Brain microvascular endothelial cell (primary cell): ENCODE measurements at regions not wholly inside any gene's neighbourhood (a gene's known extent, or its start where the extent isn't known, plus 50 kb on each side); places are given as distances from the start of the nearest gene placed in this dataset.
"Not testable (repeated sequence)": the region's sequence is repeated elsewhere in the genome, so short reads cannot be mapped to it uniquely, and the experiment has no call there.

Experiments
- DNase-seq: peaks from one replicate; pipeline ENCODE4 v3.0.0-alpha.2; 2020
- H3K27ac ChIP-seq: fragments of 250-450 bp; sonication (Bioruptor Pico); 2 replicates; pipeline ENCODE4 v1.5.1; 2020; ENCODE audit warnings: mild to moderate bottlenecking, moderate library complexity
- H3K27me3 ChIP-seq: fragments of 250-450 bp; sonication (Bioruptor Pico); replicated peaks from 2 replicates; pipeline ENCODE4 v1.5.1; 2020; ENCODE audit warnings: mild to moderate bottlenecking
- H3K36me3 ChIP-seq: fragments of 250-450 bp; sonication (Bioruptor Pico); replicated peaks from 2 replicates; pipeline ENCODE4 v1.5.1; 2020; ENCODE audit warnings: mild to moderate bottlenecking
- H3K4me3 ChIP-seq: 2 replicates; pipeline ENCODE4 v1.5.1; 2011; ENCODE audit warnings: low read depth, mild to moderate bottlenecking, control low read depth, low read length, moderate library complexity
- in situ Hi-C: cut with HindIII; loops from 2 replicates; pipeline ENCODE4 v1.10.0; 2017; ENCODE audit warnings: low sequenced_read_pairs, low pct_ligation_motif_present
- TF ChIP-seq, protein P1 (sequence below): IDR thresholded peaks from 2 replicates; pipeline ENCODE4 v1.5.1; 2011; ENCODE audit warnings: low read depth, mild to moderate bottlenecking, moderate library complexity, low read length, control low read depth, inconsistent platforms; ENCODE audit errors: missing control alignments

DNA sequence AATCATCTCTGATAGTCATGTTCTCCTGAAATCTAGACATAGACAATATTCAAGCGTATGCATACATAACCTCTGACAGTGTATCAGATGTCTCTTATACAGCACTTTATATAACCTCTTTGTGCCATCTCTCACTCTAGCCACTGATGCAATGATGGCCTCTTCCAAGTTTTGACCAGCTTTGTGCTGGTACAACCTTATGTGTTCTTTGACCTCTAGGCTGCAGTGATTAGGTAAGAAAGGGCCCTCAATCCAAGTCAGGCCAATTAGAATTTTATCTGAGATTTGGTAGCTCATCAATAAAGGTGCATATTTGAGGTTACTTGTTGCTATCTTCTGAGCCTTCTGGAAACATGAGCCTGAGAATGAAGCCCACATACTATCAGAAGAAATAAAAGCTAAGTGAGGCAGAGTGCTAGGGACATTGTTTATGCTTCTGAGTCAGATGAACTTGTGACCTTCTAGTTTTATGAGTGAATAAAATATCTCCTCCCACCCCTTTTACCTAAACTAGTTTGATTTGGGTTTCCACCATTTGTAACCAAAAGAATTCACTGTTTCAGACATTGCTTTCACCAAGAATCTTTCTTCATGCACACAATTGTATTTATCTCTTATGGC, 283.2 kb upstream of the SUCLG2 start:
- no peak overlapping the region for H3K27ac ChIP-seq
- TF ChIP-seq, protein P1, sequence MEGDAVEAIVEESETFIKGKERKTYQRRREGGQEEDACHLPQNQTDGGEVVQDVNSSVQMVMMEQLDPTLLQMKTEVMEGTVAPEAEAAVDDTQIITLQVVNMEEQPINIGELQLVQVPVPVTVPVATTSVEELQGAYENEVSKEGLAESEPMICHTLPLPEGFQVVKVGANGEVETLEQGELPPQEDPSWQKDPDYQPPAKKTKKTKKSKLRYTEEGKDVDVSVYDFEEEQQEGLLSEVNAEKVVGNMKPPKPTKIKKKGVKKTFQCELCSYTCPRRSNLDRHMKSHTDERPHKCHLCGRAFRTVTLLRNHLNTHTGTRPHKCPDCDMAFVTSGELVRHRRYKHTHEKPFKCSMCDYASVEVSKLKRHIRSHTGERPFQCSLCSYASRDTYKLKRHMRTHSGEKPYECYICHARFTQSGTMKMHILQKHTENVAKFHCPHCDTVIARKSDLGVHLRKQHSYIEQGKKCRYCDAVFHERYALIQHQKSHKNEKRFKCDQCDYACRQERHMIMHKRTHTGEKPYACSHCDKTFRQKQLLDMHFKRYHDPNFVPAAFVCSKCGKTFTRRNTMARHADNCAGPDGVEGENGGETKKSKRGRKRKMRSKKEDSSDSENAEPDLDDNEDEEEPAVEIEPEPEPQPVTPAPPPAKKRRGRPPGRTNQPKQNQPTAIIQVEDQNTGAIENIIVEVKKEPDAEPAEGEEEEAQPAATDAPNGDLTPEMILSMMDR: no peak
- H3K27me3 ChIP-seq: no peaks in the 10 kb centered on the region
- no peak for DNase-seq
- H3K36me3 ChIP-seq: no peaks in the 10 kb centered on the region
- in situ Hi-C loops: no loop called here
- H3K4me3 ChIP-seq: no peak overlapping the region

DNA sequence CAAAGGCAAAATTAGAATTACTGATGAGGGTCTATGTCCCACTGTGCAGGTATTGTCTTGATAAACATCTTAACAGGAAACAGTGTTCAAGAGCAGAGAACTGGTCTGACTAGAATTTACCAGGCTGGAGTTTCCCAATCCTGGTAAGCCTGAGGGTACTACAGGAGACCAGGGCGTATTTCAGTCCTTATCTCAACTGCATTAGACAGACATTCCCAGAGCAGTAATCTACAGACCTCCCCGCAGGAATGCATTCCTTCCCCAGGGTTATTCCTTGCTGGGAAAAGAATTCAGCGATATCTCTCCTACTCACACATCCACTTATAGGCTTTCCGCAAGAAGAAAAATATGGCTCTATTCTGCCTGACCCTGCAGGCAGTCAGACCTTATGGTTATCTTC, 276.0 kb upstream of the SUCLG2 start:
- H3K36me3 ChIP-seq, H3K4me3 ChIP-seq, H3K27ac ChIP-seq, DNase-seq, H3K27me3 ChIP-seq, in situ Hi-C loops: not testable (repeated sequence)

DNA sequence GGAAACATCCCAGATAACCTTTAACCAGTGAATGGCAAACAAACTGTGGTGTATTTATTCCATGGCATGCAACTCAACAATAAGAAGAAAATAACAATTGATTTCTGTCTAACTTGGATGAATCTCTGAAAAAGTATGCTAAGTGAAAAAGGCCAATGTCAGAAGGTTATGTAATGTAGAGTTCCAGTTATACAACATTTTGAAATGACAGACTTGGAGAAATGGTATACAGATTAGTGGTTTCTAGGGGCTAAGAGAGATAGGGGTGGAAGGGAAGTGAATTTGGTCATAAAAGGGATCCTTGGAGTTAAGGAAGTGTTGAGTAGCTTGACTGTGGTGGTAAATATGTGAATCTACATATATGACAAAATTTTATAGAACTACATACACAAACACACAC, 269.4 kb upstream of the SUCLG2 start:
- H3K27ac ChIP-seq: no peak overlapping the region
- no peaks in the 10 kb centered on the region for H3K36me3 ChIP-seq
- no peak for DNase-seq
- in situ Hi-C loops: no loop called here
- H3K4me3 ChIP-seq: no peak overlapping the region
- no peaks in the 10 kb centered on the region for H3K27me3 ChIP-seq
- TF ChIP-seq, protein P1: no peak

DNA sequence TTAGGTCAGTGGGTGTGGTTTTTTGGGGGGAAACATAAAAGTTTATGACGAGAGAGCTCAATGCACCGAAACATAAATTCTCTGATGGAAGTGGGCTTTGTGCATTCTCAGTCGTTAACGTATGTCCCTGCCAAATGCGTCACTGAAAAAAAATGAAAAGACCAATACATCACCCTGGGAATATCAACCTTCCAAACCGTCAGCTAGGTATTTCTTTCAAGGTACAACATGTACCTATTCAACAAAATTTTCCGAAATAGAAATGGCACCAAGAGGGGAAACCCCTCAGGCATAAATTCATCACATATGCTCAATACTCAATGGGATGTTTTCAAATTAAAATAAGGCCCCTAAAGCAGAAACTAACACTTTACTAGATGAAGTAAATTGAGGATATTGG, 266.6 kb upstream of the SUCLG2 start:
- Histone ChIP-seq H3K4me3 (no peak overlapping the region), H3K36me3 (no peaks in the 10 kb centered on the region), H3K27ac (no peak overlapping the region), H3K27me3 (no peaks in the 10 kb centered on the region)
- TF ChIP-seq, protein P1: no peak
- in situ Hi-C loops: no loop called here
- DNase-seq: no peak

DNA sequence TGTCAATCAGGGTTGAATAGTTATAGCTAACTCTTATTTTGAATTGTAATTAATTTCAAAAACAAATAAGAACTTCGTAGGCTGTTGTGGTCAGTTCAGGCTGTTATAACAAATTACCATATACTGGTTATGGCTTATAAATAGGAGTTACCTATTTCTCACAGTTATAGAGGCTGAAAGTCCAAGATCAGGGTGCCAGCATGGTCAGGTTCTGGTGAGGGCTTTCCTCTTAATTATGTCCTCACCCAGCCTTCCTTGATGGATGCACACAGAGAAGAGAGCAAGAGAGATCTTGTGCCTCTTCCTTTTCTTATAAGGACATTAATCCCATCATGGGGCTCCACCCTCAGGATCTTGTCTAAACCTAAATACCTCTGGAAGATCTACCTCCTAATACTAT, 265.9 kb upstream of the SUCLG2 start:
- TF ChIP-seq, protein P1: no peak
- no peak for DNase-seq
- in situ Hi-C loops: no loop called here
- Histone ChIP-seq H3K27ac (no peak overlapping the region), H3K27me3 (no peaks in the 10 kb centered on the region), H3K36me3 (no peaks in the 10 kb centered on the region), H3K4me3 (no peak overlapping the region)

DNA sequence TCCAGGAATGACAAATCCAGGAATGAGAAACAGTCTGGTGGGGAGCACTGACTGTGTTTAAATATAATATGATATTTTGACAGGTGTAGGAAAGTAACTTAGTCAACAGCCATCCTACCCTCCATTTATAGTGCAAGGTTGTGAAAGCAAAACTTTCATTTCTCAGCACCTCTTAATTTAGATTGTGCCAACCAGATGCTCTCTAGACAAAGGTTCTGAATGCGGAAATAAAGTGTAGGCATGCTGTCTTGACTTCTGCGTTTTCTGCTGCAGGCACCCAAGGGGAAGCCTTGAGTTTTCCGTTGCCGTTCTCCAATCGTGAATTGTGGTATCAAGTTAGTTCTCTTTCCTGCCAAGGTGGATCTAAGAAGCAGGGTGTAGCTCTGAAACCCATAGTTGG, 261.9 kb upstream of the SUCLG2 start:
- in situ Hi-C loops: no loop called here
- no peak overlapping the region for H3K4me3 ChIP-seq
- H3K27ac ChIP-seq: no peak overlapping the region
- no peaks in the 10 kb centered on the region for H3K36me3 ChIP-seq
- no peaks in the 10 kb centered on the region for H3K27me3 ChIP-seq
- TF ChIP-seq, protein P1: no peak
- no peak for DNase-seq
